ENCODE measurements at regions not wholly inside any gene's neighbourhood (a gene's known extent, or its start where the extent isn't known, plus 50 kb on each side); places are given as distances from the start of the nearest gene placed in this dataset.

GRCh38 chr14:53213761-53214160 lies 60.6 kb upstream of the DDHD1 start:
- TF ChIP-seq, protein P1, sequence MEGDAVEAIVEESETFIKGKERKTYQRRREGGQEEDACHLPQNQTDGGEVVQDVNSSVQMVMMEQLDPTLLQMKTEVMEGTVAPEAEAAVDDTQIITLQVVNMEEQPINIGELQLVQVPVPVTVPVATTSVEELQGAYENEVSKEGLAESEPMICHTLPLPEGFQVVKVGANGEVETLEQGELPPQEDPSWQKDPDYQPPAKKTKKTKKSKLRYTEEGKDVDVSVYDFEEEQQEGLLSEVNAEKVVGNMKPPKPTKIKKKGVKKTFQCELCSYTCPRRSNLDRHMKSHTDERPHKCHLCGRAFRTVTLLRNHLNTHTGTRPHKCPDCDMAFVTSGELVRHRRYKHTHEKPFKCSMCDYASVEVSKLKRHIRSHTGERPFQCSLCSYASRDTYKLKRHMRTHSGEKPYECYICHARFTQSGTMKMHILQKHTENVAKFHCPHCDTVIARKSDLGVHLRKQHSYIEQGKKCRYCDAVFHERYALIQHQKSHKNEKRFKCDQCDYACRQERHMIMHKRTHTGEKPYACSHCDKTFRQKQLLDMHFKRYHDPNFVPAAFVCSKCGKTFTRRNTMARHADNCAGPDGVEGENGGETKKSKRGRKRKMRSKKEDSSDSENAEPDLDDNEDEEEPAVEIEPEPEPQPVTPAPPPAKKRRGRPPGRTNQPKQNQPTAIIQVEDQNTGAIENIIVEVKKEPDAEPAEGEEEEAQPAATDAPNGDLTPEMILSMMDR (conservative IDR thresholded peaks at IDR 0.05) = no peak
- no peak for TF ChIP-seq EZH2 (IDR thresholded peaks at IDR 0.05; ENCODE audit: low read depth)
